Endothelial cell (in vitro differentiated cells): ENCODE measurements at regions not wholly inside any gene's neighbourhood (a gene's known extent, or its start where the extent isn't known, plus 50 kb on each side); places are given as distances from the start of the nearest gene placed in this dataset.

Experiments
- DNase-seq: peaks from one replicate; pipeline ENCODE4 v3.0.0; 2021; ENCODE audit warnings: low spot score
- H3K27ac Mint-ChIP-seq: one replicate; pipeline ENCODE4 v1.8.0; 2021; ENCODE audit warnings: mixed read lengths, inconsistent platforms; ENCODE audit not compliant: unreplicated experiment
- H3K27me3 Mint-ChIP-seq: one replicate; pipeline ENCODE4 v1.8.0; 2021; ENCODE audit warnings: mild to moderate bottlenecking, moderate library complexity, mixed read lengths, inconsistent platforms; ENCODE audit not compliant: unreplicated experiment
- H3K36me3 Mint-ChIP-seq: one replicate; pipeline ENCODE4 v1.8.0; 2021; ENCODE audit warnings: mild to moderate bottlenecking, low read depth, mixed read lengths, inconsistent platforms; ENCODE audit not compliant: unreplicated experiment
- H3K4me1 Mint-ChIP-seq: one replicate; pipeline ENCODE4 v1.8.0; 2021; ENCODE audit warnings: mild to moderate bottlenecking, mixed read lengths, inconsistent platforms; ENCODE audit not compliant: unreplicated experiment
- H3K4me3 Mint-ChIP-seq: one replicate; pipeline ENCODE4 v1.8.0; 2021; ENCODE audit warnings: mild to moderate bottlenecking, mixed read lengths, inconsistent platforms; ENCODE audit not compliant: unreplicated experiment
- H3K9me3 Mint-ChIP-seq: one replicate; pipeline ENCODE4 v1.8.0; 2021; ENCODE audit warnings: mixed read lengths, inconsistent platforms; ENCODE audit not compliant: unreplicated experiment
- TF ChIP-seq, protein P1 (sequence below): fragments of 200-600 bp; sonication (generic); IDR thresholded peaks from one replicate; pipeline ENCODE4 v1.5.0; 2021; ENCODE audit warnings: antibody characterized with exemption; ENCODE audit not compliant: unreplicated experiment

DNA sequence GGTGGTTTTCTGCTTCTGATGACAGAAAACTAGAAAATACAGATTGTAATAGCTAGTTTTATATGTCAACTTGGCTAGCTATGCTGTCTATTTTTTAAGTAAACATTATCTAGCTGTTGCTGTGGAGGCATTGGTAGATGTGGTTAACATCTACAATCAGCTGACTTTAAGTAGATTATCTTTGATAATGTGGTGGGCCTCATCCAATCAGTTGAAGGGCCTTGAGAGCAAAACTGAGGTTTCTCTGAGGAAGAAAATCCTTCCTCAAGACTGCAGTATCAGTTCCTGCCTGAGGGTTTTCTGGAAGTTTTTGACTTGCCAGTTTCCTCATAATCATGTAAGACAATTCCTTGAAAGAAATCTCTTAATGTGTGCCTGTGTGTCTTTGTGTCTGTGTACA lies 75.9 kb upstream of the SPHKAP start:
- Mint-ChIP-seq H3K36me3 (no peaks in the 10 kb centered on the region), H3K27ac (no peak overlapping the region), H3K4me3 (no peak overlapping the region), H3K4me1 (no peaks in the 10 kb centered on the region), H3K27me3 (no peaks in the 10 kb centered on the region), H3K9me3 (no peaks in the 10 kb centered on the region)
- no peak for DNase-seq
- TF ChIP-seq, protein P1, sequence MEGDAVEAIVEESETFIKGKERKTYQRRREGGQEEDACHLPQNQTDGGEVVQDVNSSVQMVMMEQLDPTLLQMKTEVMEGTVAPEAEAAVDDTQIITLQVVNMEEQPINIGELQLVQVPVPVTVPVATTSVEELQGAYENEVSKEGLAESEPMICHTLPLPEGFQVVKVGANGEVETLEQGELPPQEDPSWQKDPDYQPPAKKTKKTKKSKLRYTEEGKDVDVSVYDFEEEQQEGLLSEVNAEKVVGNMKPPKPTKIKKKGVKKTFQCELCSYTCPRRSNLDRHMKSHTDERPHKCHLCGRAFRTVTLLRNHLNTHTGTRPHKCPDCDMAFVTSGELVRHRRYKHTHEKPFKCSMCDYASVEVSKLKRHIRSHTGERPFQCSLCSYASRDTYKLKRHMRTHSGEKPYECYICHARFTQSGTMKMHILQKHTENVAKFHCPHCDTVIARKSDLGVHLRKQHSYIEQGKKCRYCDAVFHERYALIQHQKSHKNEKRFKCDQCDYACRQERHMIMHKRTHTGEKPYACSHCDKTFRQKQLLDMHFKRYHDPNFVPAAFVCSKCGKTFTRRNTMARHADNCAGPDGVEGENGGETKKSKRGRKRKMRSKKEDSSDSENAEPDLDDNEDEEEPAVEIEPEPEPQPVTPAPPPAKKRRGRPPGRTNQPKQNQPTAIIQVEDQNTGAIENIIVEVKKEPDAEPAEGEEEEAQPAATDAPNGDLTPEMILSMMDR = no peak

DNA sequence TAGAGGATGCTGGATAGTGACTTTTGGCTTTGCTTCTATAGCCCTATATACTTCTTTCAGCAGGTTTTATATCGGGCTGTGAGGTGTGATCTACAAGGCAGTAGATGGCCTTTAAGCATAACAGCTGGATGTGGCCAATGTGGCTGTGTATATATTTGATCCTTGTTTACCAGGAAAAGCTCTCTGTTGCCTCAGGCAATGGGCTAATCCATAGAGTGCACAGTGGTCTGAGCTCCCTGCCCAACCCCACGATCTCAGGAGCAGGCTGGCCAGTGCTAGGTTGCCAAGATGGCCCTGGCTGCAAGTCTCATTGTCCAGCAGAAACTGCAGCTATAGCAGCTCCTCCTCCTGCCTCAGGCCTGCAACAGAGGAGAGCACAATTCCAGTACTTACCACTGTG lies 72.3 kb upstream of the SPHKAP start:
- TF ChIP-seq, protein P1 = no peak
- H3K36me3 Mint-ChIP-seq = no peaks in the 10 kb centered on the region
- H3K9me3 Mint-ChIP-seq = no peaks in the 10 kb centered on the region
- H3K4me3 Mint-ChIP-seq = no peak overlapping the region
- no peaks in the 10 kb centered on the region for H3K27me3 Mint-ChIP-seq
- H3K4me1 Mint-ChIP-seq = no peaks in the 10 kb centered on the region
- no peak for DNase-seq
- H3K27ac Mint-ChIP-seq = no peak overlapping the region

DNA sequence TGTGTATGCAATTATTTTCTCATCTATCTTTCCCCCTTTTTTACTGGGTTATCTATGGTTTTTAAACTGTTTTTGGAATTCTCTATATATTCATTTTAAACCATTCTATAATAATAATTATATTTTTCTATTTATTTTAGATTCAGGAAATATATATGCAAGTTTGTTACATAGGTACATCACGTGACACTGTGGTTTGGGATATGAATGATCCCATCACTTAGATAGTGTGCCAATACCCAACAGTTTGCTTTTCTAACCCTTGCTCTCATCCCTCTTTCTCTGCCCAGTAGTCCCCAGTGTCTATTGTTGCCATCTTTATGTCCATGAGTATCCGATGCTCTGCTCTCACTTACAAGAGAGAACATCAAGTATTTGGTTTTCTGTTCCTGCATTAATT lies 65.8 kb upstream of the SPHKAP start:
- Mint-ChIP-seq H3K4me3 (no peak overlapping the region), H3K27me3 (peaks cover 4% of the 10 kb centered on the region), H3K9me3 (no peaks in the 10 kb centered on the region), H3K27ac (no peak overlapping the region), H3K4me1 (no peaks in the 10 kb centered on the region), H3K36me3 (no peaks in the 10 kb centered on the region)
- TF ChIP-seq, protein P1 = no peak
- no peak for DNase-seq

DNA sequence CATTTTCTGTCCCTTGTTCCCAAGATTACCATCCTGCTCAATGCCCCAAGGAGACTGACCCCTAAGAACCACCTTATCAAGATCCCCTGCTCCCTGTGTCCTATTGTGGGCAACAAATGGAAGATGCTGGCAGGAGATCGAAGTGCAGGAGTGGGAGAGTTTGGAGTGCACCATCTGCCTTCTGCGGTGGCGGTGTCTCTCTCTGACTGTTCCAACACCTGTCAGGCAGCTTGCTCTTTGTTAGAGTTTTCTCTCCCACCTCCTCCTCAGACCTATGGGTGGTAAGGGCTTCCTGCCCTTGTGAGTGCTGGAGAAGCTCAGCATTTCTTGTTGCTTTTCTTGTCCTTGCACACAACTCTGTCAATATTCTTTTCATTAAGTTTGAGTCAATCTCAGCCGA lies 64.1 kb upstream of the SPHKAP start:
- Mint-ChIP-seq H3K36me3 (no peaks in the 10 kb centered on the region), H3K9me3 (no peaks in the 10 kb centered on the region), H3K4me3 (no peak overlapping the region), H3K4me1 (no peaks in the 10 kb centered on the region), H3K27me3 (peaks cover 5% of the 10 kb centered on the region), H3K27ac (no peak overlapping the region)
- TF ChIP-seq, protein P1 = no peak
- no peak for DNase-seq

DNA sequence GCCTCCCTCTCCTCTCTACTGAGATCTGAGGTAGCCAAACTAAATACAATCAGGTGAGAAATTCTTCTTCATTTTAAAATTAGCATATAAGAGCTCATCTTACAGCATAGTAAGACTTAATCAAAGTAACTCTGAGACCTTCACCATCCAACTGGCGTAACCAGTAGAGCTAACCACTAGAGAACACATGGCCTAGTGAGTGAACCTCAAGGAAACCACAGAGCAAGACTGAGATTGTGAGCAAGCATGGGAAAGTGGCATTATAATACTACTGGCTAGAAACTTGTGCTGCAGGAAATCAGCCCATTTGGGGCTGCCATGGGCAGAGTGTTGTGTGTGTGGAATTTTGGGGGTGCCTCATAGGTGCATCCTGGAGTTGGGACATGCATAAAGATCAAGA lies 61.1 kb upstream of the SPHKAP start:
- no peaks in the 10 kb centered on the region for H3K36me3 Mint-ChIP-seq
- TF ChIP-seq, protein P1 = no peak
- no peak overlapping the region for H3K4me3 Mint-ChIP-seq
- peaks cover 3% of the 10 kb centered on the region for H3K27me3 Mint-ChIP-seq
- no peak overlapping the region for H3K27ac Mint-ChIP-seq
- no peak for DNase-seq
- no peaks in the 10 kb centered on the region for H3K9me3 Mint-ChIP-seq
- no peaks in the 10 kb centered on the region for H3K4me1 Mint-ChIP-seq
